HepG2 (cell line): ENCODE measurements at regions not wholly inside any gene's neighbourhood (a gene's known extent, or its start where the extent isn't known, plus 50 kb on each side); places are given as distances from the start of the nearest gene placed in this dataset.

ENCODE experiments used
- ATAC-seq: fragments of 200-7000 bp; cut with Tn5 transposase; 3 replicates; pipeline ENCODE4 v1.9.1; 2020; ENCODE audit warnings: mild to moderate bottlenecking, moderate library complexity
- BruUV-seq: library from RNA; stranded (reverse); fragments of 400-500 nt; replicated peaks from 2 replicates; lab custom pipeline; 2021; lab: Mats Ljungman, UMichigan
- CTCF ChIA-PET: fragments of 300-600 bp; formaldehyde crosslinking; extraction: SDS; loops from one replicate; lab custom pipeline; 2021; ENCODE audit warnings: low total read pairs, inconsistent platforms, low intra/inter-chr PET ratio; lab: Yijun Ruan, JAX
- POLR2A ChIA-PET: fragments of 350-600 bp; sonication (Branson Sonifier 250); formaldehyde crosslinking; loops from one replicate; lab custom pipeline; 2020; ENCODE audit warnings: antibody characterized with exemption, inconsistent platforms; lab: Yijun Ruan, JAX
- DNase-seq: peaks from one replicate; pipeline ENCODE4 v3.0.0-alpha.2; 2015; ENCODE audit warnings: low spot score
- FAIRE-seq: peaks from 3 replicates; lab custom pipeline; 2011; peaks lifted over from hg19 to GRCh38; lab: Jason Lieb, UNC
- H2AFZ ChIP-seq: one replicate; pipeline ENCODE4 v1.6.1; 2011; ENCODE audit warnings: low read length, inconsistent platforms
- H3K27ac ChIP-seq: fragments of 300-600 bp; 3 replicates; pipeline ENCODE4 v1.8.0; 2011; ENCODE audit warnings: mixed run types, mild to moderate bottlenecking, mixed read lengths, low read length, inconsistent platforms; ENCODE audit not compliant: insufficient read depth; ENCODE audit errors: extremely low read length
- H3K27me3 ChIP-seq, 2 experiments: fragments of 200-600 bp in 1 of 2; 2 replicates in 1 of 2; 3 replicates in 1 of 2; pipeline versions ENCODE4 v1.6.0 to v1.8.0; 2011; ENCODE audit warnings: low read length in 2 of 2, mild to moderate bottlenecking in 2 of 2, moderate library complexity in 2 of 2, inconsistent platforms in 1 of 2; ENCODE audit not compliant: insufficient read depth in 2 of 2, control insufficient read depth in 1 of 2
- H3K36me3 ChIP-seq, 2 experiments: fragments of 200-600 bp in 1 of 2; replicated peaks in 1 of 2; 2 replicates in 1 of 2; 3 replicates in 1 of 2; pipeline versions ENCODE4 v1.5.1 to v1.8.0; 2011; ENCODE audit warnings: low read length in 2 of 2, inconsistent platforms in 1 of 2; ENCODE audit not compliant: insufficient read depth in 2 of 2, control insufficient read depth in 1 of 2
- H3K4me1 ChIP-seq: 2 replicates; pipeline ENCODE4 v1.5.1; 2012; ENCODE audit warnings: low read length, inconsistent platforms; ENCODE audit not compliant: insufficient read depth
- H3K4me2 ChIP-seq: 2 replicates; pipeline ENCODE4 v1.6.0; 2011; ENCODE audit warnings: low read depth, low read length, inconsistent platforms
- H3K4me3 ChIP-seq, 3 experiments: fragments of 200-600 bp in 1 of 3; sonication (generic), shearing (Covaris generic) in 1 of 3; replicated peaks in 1 of 3; 2 replicates each; pipeline ENCODE4 v1.5.1; 2011 to 2016; ENCODE audit warnings: low read length in 3 of 3, inconsistent platforms in 2 of 3, low read depth in 2 of 3, mild to moderate bottlenecking in 2 of 3, control low read depth in 1 of 3, mixed read lengths in 1 of 3; ENCODE audit not compliant: insufficient read depth in 1 of 3
- H3K79me2 ChIP-seq: one replicate; pipeline ENCODE4 v1.6.1; 2011; ENCODE audit warnings: low read length, inconsistent platforms; ENCODE audit not compliant: insufficient read depth
- H3K9ac ChIP-seq: 2 replicates; pipeline ENCODE4 v1.6.0; 2011; ENCODE audit warnings: mild to moderate bottlenecking, low read depth, low read length, inconsistent platforms; ENCODE audit not compliant: insufficient read depth
- H3K9me3 ChIP-seq: 2 replicates; pipeline ENCODE4 v1.5.1; 2012; ENCODE audit warnings: mild to moderate bottlenecking, low read length
- H4K20me1 ChIP-seq: 2 replicates; pipeline ENCODE4 v1.6.0; 2011; ENCODE audit warnings: inconsistent platforms, mild to moderate bottlenecking, low read length, moderate library complexity; ENCODE audit not compliant: insufficient read depth
- PAX8 ChIP-seq: sonication (generic); formaldehyde crosslinking; IDR thresholded peaks from 2 replicates; pipeline ENCODE4 v1.8.0; 2022; ENCODE audit warnings: mild to moderate bottlenecking, missing genetic modification reagents, borderline replicate concordance
- ZNF343 ChIP-seq: sonication (generic); formaldehyde crosslinking; IDR thresholded peaks from 2 replicates; pipeline ENCODE4 v1.4.0; 2020; ENCODE audit warnings: mild to moderate bottlenecking, missing genetic modification reagents
- ZNF556 ChIP-seq: sonication (generic); formaldehyde crosslinking; IDR thresholded peaks from 2 replicates; pipeline ENCODE4 v1.4.0; 2020; ENCODE audit warnings: mild to moderate bottlenecking, missing genetic modification reagents, borderline replicate concordance
- ZNF597 ChIP-seq: sonication (generic); formaldehyde crosslinking; IDR thresholded peaks from 2 replicates; pipeline ENCODE4 v1.5.0; 2020; ENCODE audit warnings: missing genetic modification reagents
- ZNF772 ChIP-seq: sonication (generic); formaldehyde crosslinking; IDR thresholded peaks from 2 replicates; pipeline ENCODE4 v1.5.0; 2020; ENCODE audit warnings: mild to moderate bottlenecking, missing genetic modification reagents
- WGBS: methylation state at CpG from one replicate; pipeline ENCODE4 v1.1.6; 2017; ENCODE audit warnings: low lambda C conversion rate; 5-methylcytosine and 5-hydroxymethylcytosine counted together
- in situ Hi-C: cut with HindIII; loops from 2 replicates; pipeline ENCODE4 v1.10.0; 2017; ENCODE audit warnings: low pct_unique_long_range_greater_than_20kb; ENCODE audit not compliant: extremely low pct_ligation_motif_present
- intact Hi-C: fragments of 100-400 bp; cut with micrococcal nuclease; formaldehyde crosslinking; loops from one replicate; pipeline ENCODE4 v1.10.0; 2022; ENCODE audit not compliant: unreplicated experiment

GRCh38 chr13:74026753-74027152, 107.5 kb downstream of the KLF12 start:
- ChIA-PET CTCF (no interaction called here), POLR2A (no interaction called here)
- Histone ChIP-seq H3K27ac (no peak overlapping the region), H2AFZ (no peak overlapping the region), H3K4me2 (no peak overlapping the region), H3K36me3 (no peaks in the 10 kb centered on the region), H3K27me3 (no peaks in the 10 kb centered on the region), H4K20me1 (no peaks in the 10 kb centered on the region), H3K4me3 (no peak overlapping the region), H3K79me2 (no peaks in the 10 kb centered on the region), H3K9ac (no peak overlapping the region), H3K4me1 (peaks cover 35% of the 10 kb centered on the region), H3K9me3 (0 out of 2 replicates have a peak, but pooled peaks cover 3% of the 10 kb centered on the region)
- BruUV-seq, result no TSS peak
- in situ Hi-C loops, result loop anchor here (10.0 kb wide), 2 partner anchors 258 to 1188 kb away; no protein-coding TSS in a partner anchor
- intact Hi-C loops, result loop anchor here (10.0 kb wide), 2 partner anchors 58 to 192 kb away; no protein-coding TSS in a partner anchor
- 44% methylated on average over 4 of the region's 4 CpGs for WGBS
- FAIRE-seq, result no peak
- ATAC-seq, result no peak
- no peak for DNase-seq
- TF ChIP-seq ZNF343 (CRISPR knock-in tag) (0 out of 2 replicates have a peak, but pooled peaks have one; percentile 43), PAX8 (no peak)

DNA sequence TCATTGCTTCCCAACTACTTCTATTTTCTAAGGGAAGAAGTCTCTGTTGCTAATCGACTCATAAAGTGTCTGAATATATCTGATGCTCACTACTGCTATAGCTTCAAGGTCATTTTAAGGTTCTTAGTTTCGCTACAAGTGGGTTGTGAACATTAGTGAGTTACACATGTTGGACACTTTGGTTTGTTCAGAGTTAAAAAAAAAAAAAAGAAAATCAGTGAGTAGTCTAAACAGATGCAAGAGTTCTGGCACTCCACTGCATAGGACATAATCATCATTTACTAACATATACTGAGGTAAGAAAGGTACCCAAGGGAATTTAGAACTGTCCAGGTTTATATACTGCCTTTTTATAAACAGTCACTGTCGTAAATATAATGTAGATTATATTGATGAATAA, 108.8 kb downstream of the KLF12 start:
- Histone ChIP-seq H3K9ac (no peak overlapping the region), H3K4me2 (peak overlapping the region; percentile 16), H3K4me3 (no peak overlapping the region), H3K36me3 (no peaks in the 10 kb centered on the region), H3K79me2 (no peaks in the 10 kb centered on the region), H2AFZ (no peak overlapping the region), H3K27me3 (no peaks in the 10 kb centered on the region), H4K20me1 (no peaks in the 10 kb centered on the region), H3K4me1 (peaks cover 35% of the 10 kb centered on the region), H3K27ac (no peak overlapping the region), H3K9me3 (0 out of 2 replicates have a peak, but pooled peaks cover 3% of the 10 kb centered on the region)
- 26% methylated on average over 3 of the region's 3 CpGs for WGBS
- intact Hi-C loops (loop anchor here (10.0 kb wide), 2 partner anchors 59 to 191 kb away; no protein-coding TSS in a partner anchor), in situ Hi-C loops (loop anchor here (10.0 kb wide), 2 partner anchors 259 to 1189 kb away; no protein-coding TSS in a partner anchor)
- FAIRE-seq (no peak), ATAC-seq (peak; percentile 53), DNase-seq (no peak)
- ChIA-PET POLR2A (no interaction called here), CTCF (no interaction called here)
- BruUV-seq, result no TSS peak
- TF ChIP-seq ZNF772 (CRISPR knock-in tag) (no peak), ZNF556 (CRISPR knock-in tag) (no peak), ZNF597 (no peak)
